IPS-18a (cell line): ENCODE measurements at regions not wholly inside any gene's neighbourhood (a gene's known extent, or its start where the extent isn't known, plus 50 kb on each side); places are given as distances from the start of the nearest gene placed in this dataset.
"Not testable (repeated sequence)": the region's sequence is repeated elsewhere in the genome, so short reads cannot be mapped to it uniquely, and the experiment has no call there.

ENCODE experiments used
- H3K27ac ChIP-seq: one replicate; pipeline ENCODE4 v1.5.1; 2013; ENCODE audit warnings: low read length
- H3K27me3 ChIP-seq: one replicate; pipeline ENCODE4 v1.6.1; 2013; ENCODE audit warnings: mild to moderate bottlenecking, low read length; ENCODE audit not compliant: control insufficient read depth, insufficient read depth
- H3K36me3 ChIP-seq: one replicate; pipeline ENCODE4 v1.6.1; 2013; ENCODE audit warnings: low read depth, low read length; ENCODE audit not compliant: control insufficient read depth
- H3K4me1 ChIP-seq: one replicate; pipeline ENCODE4 v1.6.1; 2013; ENCODE audit warnings: low read depth, low read length; ENCODE audit not compliant: control insufficient read depth
- H3K4me3 ChIP-seq: one replicate; pipeline ENCODE4 v1.5.1; 2013; ENCODE audit warnings: low read length
- H3K9ac ChIP-seq: one replicate; pipeline ENCODE4 v1.6.1; 2013; ENCODE audit warnings: mild to moderate bottlenecking, low read length, moderate library complexity
- H3K9me3 ChIP-seq: one replicate; pipeline ENCODE4 v1.6.1; 2013; ENCODE audit warnings: low read depth, low read length; ENCODE audit not compliant: control insufficient read depth

- Histone ChIP-seq H3K9ac (no peak overlapping the region), H3K27ac (no peak overlapping the region), H3K4me3 (no peak overlapping the region), H3K27me3 (no peaks in the 10 kb centered on the region), H3K36me3 (no peaks in the 10 kb centered on the region), H3K9me3 (no peaks in the 10 kb centered on the region), H3K4me1 (no peaks in the 10 kb centered on the region)
Observed at GRCh38 chr3:191020730-191021396, 158.4 kb upstream of the GMNC start.

DNA sequence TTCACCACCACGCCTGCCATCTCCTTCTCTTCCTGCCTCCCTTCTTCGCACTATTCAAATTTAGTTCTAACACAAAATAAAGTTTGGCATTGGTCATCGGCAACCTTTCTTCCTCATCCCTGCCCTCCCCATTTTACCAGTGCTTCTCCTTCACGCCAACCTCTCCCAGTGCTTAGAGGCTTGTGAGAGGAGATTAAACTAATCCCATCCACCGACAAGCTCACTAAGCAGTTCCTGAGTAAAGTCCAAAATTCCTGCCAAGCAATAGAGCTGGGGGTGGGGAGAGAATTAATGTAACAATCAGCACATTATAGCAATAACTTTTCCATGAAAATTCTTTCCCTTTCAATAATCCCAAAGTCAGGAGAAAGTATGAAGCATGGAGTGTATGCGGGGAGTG, 157.4 kb upstream of the GMNC start:
- Histone ChIP-seq H3K27me3 (no peaks in the 10 kb centered on the region), H3K4me3 (no peak overlapping the region), H3K27ac (no peak overlapping the region), H3K9ac (no peak overlapping the region), H3K36me3 (no peaks in the 10 kb centered on the region), H3K9me3 (no peaks in the 10 kb centered on the region), H3K4me1 (no peaks in the 10 kb centered on the region)

DNA sequence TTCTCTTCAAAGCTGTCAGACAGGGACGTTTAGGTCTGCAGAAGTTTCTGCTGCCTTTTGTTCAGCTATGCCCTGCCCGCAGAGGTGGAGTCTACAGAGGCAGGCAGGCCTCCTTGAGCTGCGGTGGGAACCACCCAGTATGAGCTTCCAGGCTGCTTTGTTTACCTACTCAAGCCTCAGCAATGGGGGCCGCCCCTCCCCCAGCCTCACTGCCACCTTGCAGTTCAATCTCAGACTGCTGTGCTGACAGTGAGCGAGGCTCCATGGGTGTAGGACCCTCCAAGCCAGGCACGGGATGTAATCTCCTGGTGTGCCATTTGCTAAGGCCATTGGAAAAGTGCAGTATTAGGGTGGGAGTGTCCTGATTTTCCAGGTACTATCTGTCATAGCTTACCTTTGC, 153.5 kb upstream of the GMNC start:
- H3K9me3 ChIP-seq, H3K4me1 ChIP-seq, H3K27ac ChIP-seq, H3K36me3 ChIP-seq, H3K4me3 ChIP-seq, H3K27me3 ChIP-seq, H3K9ac ChIP-seq: not testable (repeated sequence)

DNA sequence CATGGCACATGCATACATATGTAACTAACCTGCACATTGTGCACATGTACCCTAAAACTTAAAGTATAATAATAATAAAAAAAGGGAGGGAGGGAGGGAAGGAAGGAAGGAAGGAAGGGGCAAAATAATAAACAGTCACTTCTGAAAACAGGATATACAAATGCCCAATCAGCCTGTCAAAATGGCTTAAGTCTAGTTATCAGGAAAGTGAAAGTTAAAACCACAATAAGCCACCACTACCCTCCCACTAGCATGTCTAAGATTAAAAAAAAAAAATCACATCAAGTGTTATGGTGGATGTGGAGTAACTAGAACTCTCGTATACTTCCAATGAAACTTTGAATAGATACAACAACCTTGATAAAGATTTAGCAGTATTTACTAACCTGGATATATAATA, 145.6 kb upstream of the GMNC start:
- Histone ChIP-seq H3K4me1 (peaks cover 17% of the 10 kb centered on the region), H3K9me3 (no peaks in the 10 kb centered on the region), H3K36me3 (no peaks in the 10 kb centered on the region), H3K4me3 (no peak overlapping the region), H3K27ac (no peak overlapping the region), H3K9ac (no peak overlapping the region), H3K27me3 (no peaks in the 10 kb centered on the region)

GRCh38 chr3:191005790-191006189, 143.3 kb upstream of the GMNC start:
- Histone ChIP-seq H3K36me3 (no peaks in the 10 kb centered on the region), H3K27ac (no peak overlapping the region), H3K9ac (peak overlapping the region; percentile 10)

GRCh38 chr3:191003742-191004141, 141.2 kb upstream of the GMNC start:
- H3K9ac ChIP-seq, result no peak overlapping the region

More at GRCh38 chr3:191005790-191006189, 143.3 kb upstream of the GMNC start:
- H3K4me1 ChIP-seq, result peaks cover 17% of the 10 kb centered on the region
- no peak overlapping the region for H3K4me3 ChIP-seq
- no peaks in the 10 kb centered on the region for H3K27me3 ChIP-seq
- H3K9me3 ChIP-seq, result no peaks in the 10 kb centered on the region

GRCh38 chr3:190996181-190996775, 133.8 kb upstream of the GMNC start:
- Histone ChIP-seq H3K4me3 (no peak overlapping the region), H3K27ac (no peak overlapping the region)

More at GRCh38 chr3:191003742-191004141, 141.2 kb upstream of the GMNC start:
- Histone ChIP-seq H3K4me1 (peaks cover 17% of the 10 kb centered on the region), H3K4me3 (no peak overlapping the region), H3K27ac (no peak overlapping the region), H3K27me3 (no peaks in the 10 kb centered on the region), H3K36me3 (no peaks in the 10 kb centered on the region), H3K9me3 (no peaks in the 10 kb centered on the region)

GRCh38 chr3:190995156-190995555, 132.7 kb upstream of the GMNC start:
- no peaks in the 10 kb centered on the region for H3K4me1 ChIP-seq
- H3K4me3 ChIP-seq, result no peak overlapping the region
- H3K36me3 ChIP-seq, result no peaks in the 10 kb centered on the region
- H3K27me3 ChIP-seq, result no peaks in the 10 kb centered on the region
- H3K9ac ChIP-seq, result no peak overlapping the region
- no peaks in the 10 kb centered on the region for H3K9me3 ChIP-seq
- H3K27ac ChIP-seq, result no peak overlapping the region

More at GRCh38 chr3:190996181-190996775, 133.8 kb upstream of the GMNC start:
- H3K9ac ChIP-seq, result no peak overlapping the region
- no peaks in the 10 kb centered on the region for H3K4me1 ChIP-seq
- no peaks in the 10 kb centered on the region for H3K36me3 ChIP-seq
- no peaks in the 10 kb centered on the region for H3K27me3 ChIP-seq
- H3K9me3 ChIP-seq, result no peaks in the 10 kb centered on the region

GRCh38 chr3:190990898-190991297, 128.4 kb upstream of the GMNC start:
- Histone ChIP-seq H3K27ac (no peak overlapping the region), H3K36me3 (no peaks in the 10 kb centered on the region), H3K4me3 (no peak overlapping the region), H3K27me3 (no peaks in the 10 kb centered on the region), H3K9me3 (peaks cover 23% of the 10 kb centered on the region), H3K9ac (no peak overlapping the region), H3K4me1 (no peaks in the 10 kb centered on the region)

DNA sequence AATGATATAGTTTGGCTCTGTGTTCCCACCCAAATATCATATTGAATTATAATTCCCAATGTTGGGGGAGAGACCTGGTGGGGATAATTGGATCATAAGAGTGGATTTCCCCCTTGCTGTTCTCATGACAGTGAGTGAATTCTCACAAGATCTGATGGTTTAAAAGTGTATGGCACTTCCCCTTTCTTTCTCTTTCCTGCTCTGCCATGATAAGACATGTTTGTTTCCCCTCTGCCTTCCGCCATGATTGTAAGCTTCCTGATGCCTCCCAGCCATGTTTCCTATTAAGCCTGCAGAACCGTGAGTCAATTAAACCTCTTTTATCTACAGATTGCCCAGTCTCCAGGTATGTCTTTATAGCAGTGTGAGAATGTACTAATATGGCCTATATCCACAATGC, 126.7 kb upstream of the GMNC start:
- no peaks in the 10 kb centered on the region for H3K4me1 ChIP-seq
- H3K9ac ChIP-seq, result no peak overlapping the region
- no peak overlapping the region for H3K27ac ChIP-seq
- H3K9me3 ChIP-seq, result peaks cover 23% of the 10 kb centered on the region
- H3K4me3 ChIP-seq, result no peak overlapping the region
- no peaks in the 10 kb centered on the region for H3K27me3 ChIP-seq
- no peaks in the 10 kb centered on the region for H3K36me3 ChIP-seq

- Histone ChIP-seq H3K9me3 (peaks cover 23% of the 10 kb centered on the region), H3K4me1 (no peaks in the 10 kb centered on the region), H3K4me3 (no peak overlapping the region), H3K36me3 (no peaks in the 10 kb centered on the region), H3K27ac (no peak overlapping the region), H3K9ac (no peak overlapping the region), H3K27me3 (no peaks in the 10 kb centered on the region)
Observed at GRCh38 chr3:190988102-190988501, 125.6 kb upstream of the GMNC start.
